HL-60 (cell line): ENCODE measurements at regions not wholly inside any gene's neighbourhood (a gene's known extent, or its start where the extent isn't known, plus 50 kb on each side); places are given as distances from the start of the nearest gene placed in this dataset.

Source experiments
- DNase-seq, 2 experiments: peaks; one replicate each; pipeline ENCODE4 v3.0.0-alpha.2; 2010 to 2020; ENCODE audit warnings: low read depth in 1 of 2, low spot score in 1 of 2
- H3K27ac ChIP-seq: fragments of 250-450 bp; sonication (Bioruptor Pico); replicated peaks from 2 replicates; pipeline ENCODE4 v1.5.1; 2020; ENCODE audit warnings: mild to moderate bottlenecking, moderate library complexity
- H3K27me3 ChIP-seq: fragments of 250-450 bp; sonication (Bioruptor Pico); 2 replicates; pipeline ENCODE4 v1.5.1; 2021; ENCODE audit warnings: mild to moderate bottlenecking, moderate library complexity; ENCODE audit not compliant: insufficient read depth, poor library complexity, severe bottlenecking
- H3K4me3 ChIP-seq: replicated peaks from 2 replicates; pipeline ENCODE4 v1.5.1; 2011; ENCODE audit warnings: mild to moderate bottlenecking, control low read depth, low read length; ENCODE audit not compliant: insufficient read depth
- GABPA ChIP-seq: IDR thresholded peaks from 2 replicates; pipeline ENCODE4 v1.6.1; 2012; ENCODE audit warnings: low read depth
- POLR2AphosphoS5 ChIP-seq: IDR thresholded peaks from 2 replicates; pipeline ENCODE4 v1.6.1; 2012; ENCODE audit warnings: low read depth
- SPI1 ChIP-seq: IDR thresholded peaks from 2 replicates; pipeline ENCODE4 v1.6.1; 2012; ENCODE audit warnings: low read depth, mild to moderate bottlenecking, borderline replicate concordance
- TF ChIP-seq, protein P1 (sequence below): IDR thresholded peaks from 2 replicates; pipeline ENCODE4 v1.6.1; 2012; ENCODE audit warnings: low read depth; ENCODE audit not compliant: insufficient replicate concordance
- TF ChIP-seq, protein P2 (sequence below): IDR thresholded peaks from one replicate; pipeline ENCODE4 v1.5.1; 2011; ENCODE audit warnings: low read length, control low read depth, inconsistent platforms; ENCODE audit not compliant: insufficient read depth

DNA sequence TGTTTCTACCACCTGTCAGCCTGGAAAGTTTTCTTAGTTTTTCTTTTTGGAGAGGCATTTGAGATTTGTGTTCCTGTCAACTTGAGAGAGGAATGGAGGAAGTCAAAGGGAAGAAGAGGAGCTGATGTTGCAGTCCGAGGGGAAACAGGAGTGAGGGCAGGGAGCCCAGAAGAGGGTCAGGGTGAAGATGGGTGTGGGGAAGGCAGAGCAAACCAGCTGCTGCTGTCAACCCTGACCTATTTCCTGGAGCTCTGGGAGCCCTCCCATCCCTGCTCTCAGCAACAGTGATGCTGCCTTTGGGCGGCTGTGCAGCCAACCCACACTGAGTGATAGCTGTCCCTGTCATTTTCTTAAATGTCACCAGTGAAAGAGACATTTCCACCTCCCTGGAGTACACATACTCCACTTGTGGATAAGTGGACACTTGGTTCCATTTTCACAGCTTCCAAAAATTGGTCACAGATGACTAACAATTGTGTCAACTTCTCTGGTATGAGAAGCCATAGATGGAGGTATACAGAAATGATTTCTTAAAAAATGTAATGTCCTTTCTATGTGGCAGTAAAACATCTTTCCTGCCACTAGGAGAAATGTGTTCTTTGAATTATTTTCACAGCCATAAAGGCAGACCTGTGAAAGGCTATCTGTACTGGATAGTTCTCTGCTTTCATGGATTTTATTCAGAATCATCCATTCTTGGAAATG lies 556.3 kb upstream of the TBL1XR1 start:
- Histone ChIP-seq H3K4me3 (no peak overlapping the region), H3K27me3 (no peaks in the 10 kb centered on the region), H3K27ac (no peak overlapping the region)
- no peak for TF ChIP-seq GABPA
- TF ChIP-seq, protein P1, sequence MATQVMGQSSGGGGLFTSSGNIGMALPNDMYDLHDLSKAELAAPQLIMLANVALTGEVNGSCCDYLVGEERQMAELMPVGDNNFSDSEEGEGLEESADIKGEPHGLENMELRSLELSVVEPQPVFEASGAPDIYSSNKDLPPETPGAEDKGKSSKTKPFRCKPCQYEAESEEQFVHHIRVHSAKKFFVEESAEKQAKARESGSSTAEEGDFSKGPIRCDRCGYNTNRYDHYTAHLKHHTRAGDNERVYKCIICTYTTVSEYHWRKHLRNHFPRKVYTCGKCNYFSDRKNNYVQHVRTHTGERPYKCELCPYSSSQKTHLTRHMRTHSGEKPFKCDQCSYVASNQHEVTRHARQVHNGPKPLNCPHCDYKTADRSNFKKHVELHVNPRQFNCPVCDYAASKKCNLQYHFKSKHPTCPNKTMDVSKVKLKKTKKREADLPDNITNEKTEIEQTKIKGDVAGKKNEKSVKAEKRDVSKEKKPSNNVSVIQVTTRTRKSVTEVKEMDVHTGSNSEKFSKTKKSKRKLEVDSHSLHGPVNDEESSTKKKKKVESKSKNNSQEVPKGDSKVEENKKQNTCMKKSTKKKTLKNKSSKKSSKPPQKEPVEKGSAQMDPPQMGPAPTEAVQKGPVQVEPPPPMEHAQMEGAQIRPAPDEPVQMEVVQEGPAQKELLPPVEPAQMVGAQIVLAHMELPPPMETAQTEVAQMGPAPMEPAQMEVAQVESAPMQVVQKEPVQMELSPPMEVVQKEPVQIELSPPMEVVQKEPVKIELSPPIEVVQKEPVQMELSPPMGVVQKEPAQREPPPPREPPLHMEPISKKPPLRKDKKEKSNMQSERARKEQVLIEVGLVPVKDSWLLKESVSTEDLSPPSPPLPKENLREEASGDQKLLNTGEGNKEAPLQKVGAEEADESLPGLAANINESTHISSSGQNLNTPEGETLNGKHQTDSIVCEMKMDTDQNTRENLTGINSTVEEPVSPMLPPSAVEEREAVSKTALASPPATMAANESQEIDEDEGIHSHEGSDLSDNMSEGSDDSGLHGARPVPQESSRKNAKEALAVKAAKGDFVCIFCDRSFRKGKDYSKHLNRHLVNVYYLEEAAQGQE: no peak
- TF ChIP-seq POLR2AphosphoS5: no peak
- TF ChIP-seq, protein P2, sequence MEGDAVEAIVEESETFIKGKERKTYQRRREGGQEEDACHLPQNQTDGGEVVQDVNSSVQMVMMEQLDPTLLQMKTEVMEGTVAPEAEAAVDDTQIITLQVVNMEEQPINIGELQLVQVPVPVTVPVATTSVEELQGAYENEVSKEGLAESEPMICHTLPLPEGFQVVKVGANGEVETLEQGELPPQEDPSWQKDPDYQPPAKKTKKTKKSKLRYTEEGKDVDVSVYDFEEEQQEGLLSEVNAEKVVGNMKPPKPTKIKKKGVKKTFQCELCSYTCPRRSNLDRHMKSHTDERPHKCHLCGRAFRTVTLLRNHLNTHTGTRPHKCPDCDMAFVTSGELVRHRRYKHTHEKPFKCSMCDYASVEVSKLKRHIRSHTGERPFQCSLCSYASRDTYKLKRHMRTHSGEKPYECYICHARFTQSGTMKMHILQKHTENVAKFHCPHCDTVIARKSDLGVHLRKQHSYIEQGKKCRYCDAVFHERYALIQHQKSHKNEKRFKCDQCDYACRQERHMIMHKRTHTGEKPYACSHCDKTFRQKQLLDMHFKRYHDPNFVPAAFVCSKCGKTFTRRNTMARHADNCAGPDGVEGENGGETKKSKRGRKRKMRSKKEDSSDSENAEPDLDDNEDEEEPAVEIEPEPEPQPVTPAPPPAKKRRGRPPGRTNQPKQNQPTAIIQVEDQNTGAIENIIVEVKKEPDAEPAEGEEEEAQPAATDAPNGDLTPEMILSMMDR: no peak
- TF ChIP-seq SPI1: no peak
- DNase-seq: no peak

DNA sequence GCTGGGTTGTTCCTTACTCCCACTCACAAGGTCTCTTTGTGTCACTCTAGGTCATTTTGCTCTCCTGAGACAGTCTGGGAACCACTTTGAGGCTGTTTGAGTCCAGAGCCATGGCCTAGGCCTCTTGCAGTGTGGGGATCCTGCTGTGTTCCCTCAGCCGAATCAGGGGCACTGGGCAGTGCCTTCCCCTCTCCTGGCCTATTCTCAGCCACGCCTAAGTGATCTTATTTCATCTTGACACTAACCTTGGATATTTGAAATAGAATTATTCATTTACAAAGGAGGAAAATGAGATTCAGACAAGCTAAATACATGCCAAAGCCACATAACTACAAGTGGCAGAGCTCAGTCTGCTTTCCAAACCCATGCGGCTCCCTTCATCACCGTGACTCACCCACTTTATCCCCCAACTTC lies 557.2 kb upstream of the TBL1XR1 start:
- DNase-seq: no peak
- TF ChIP-seq GABPA: no peak
- TF ChIP-seq, protein P2: no peak
- no peaks in the 10 kb centered on the region for H3K27me3 ChIP-seq
- H3K27ac ChIP-seq: no peak overlapping the region
- no peak overlapping the region for H3K4me3 ChIP-seq

DNA sequence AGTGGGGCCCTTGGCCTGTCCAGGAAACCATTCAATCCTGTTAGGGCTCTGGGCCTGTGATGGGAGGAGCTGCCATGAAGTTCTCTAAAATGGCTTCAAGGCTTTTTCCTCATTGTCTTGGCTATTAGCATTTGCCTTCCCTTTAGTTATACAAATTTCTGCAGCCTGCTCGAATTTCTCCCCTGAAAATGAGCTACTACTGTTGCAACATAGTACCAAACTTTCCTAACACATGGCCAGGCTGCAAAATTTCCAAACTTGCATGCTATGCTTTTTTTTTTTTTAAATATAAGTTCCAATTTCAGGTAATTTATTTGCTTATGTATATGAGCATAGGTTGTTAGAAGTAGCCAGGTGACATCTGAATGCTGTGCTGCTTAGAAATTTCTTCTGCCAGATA lies 560.8 kb upstream of the TBL1XR1 start:
- H3K4me3 ChIP-seq: no peak overlapping the region
- DNase-seq: no peak
- H3K27ac ChIP-seq: no peak overlapping the region
- no peaks in the 10 kb centered on the region for H3K27me3 ChIP-seq
- TF ChIP-seq, protein P1: no peak
- TF ChIP-seq POLR2AphosphoS5 (no peak), GABPA (no peak), SPI1 (no peak)
- TF ChIP-seq, protein P2: no peak

DNA sequence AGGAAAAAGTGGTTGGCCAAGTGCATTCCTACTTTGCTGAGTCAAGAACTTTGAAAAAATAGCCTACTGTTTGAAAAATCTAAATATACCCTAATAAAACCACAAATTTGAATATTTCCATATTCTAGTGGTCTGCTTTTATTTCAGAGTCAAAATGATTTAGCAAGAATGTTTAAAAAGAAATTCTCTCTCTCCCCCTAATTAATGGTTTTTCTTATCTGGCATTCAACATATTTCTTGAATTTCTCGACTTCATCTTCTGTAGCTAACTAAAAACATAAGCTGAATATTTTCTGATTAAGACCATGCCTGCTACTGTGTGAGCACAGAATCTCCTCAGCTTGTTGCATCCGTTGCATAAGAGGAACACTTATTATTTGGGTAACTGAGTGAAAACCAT lies 563.5 kb upstream of the TBL1XR1 start:
- no peaks in the 10 kb centered on the region for H3K27me3 ChIP-seq
- no peak for DNase-seq

More for the DNA sequence above, 563.5 kb upstream of the TBL1XR1 start:
- no peak for TF ChIP-seq SPI1
- TF ChIP-seq, protein P2: no peak
- TF ChIP-seq GABPA: no peak
- no peak for TF ChIP-seq POLR2AphosphoS5
- TF ChIP-seq, protein P1: no peak
- no peak overlapping the region for H3K4me3 ChIP-seq
- no peak overlapping the region for H3K27ac ChIP-seq
